WTC11 (cell line): ENCODE measurements at regions not wholly inside any gene's neighbourhood (a gene's known extent, or its start where the extent isn't known, plus 50 kb on each side); places are given as distances from the start of the nearest gene placed in this dataset.
A peak's percentile ranks its signal among the peaks of the same experiment; 100 is the strongest.

ENCODE experiments used
- ATAC-seq: fragments of 200-7000 bp; cut with Tn5 transposase; 2 replicates; pipeline ENCODE4 v1.10.0; 2021; ENCODE audit warnings: mild to moderate bottlenecking, moderate library complexity
- CTCF ChIA-PET: fragments of 300-600 bp; sonication (Branson Sonifier 250); formaldehyde crosslinking; loops from one replicate; lab custom pipeline; 2021; ENCODE audit warnings: antibody characterized with exemption; lab: Charles Lee
- POLR2A ChIA-PET: fragments of 350-600 bp; sonication (Branson Sonifier 250); formaldehyde crosslinking; loops from one replicate; lab custom pipeline; 2021; ENCODE audit warnings: antibody characterized with exemption; lab: Charles Lee
- DNase-seq: peaks from one replicate; pipeline ENCODE4 v3.0.0; 2021; ENCODE audit warnings: low spot score
- H3K27ac Mint-ChIP-seq: 2 replicates; pipeline ENCODE4 v1.8.0; 2021; ENCODE audit warnings: mixed read lengths
- H3K27me3 Mint-ChIP-seq: 2 replicates; pipeline ENCODE4 v1.8.0; 2021; ENCODE audit warnings: low read depth, mild to moderate bottlenecking, moderate library complexity, mixed read lengths
- H3K36me3 Mint-ChIP-seq: 2 replicates; pipeline ENCODE4 v1.8.0; 2021; ENCODE audit warnings: mixed read lengths
- H3K4me1 Mint-ChIP-seq: 2 replicates; pipeline ENCODE4 v1.8.0; 2022; ENCODE audit warnings: mixed read lengths
- H3K4me3 Mint-ChIP-seq: 2 replicates; pipeline ENCODE4 v1.8.0; 2021; ENCODE audit warnings: mild to moderate bottlenecking, moderate library complexity, mixed read lengths
- H3K9me3 Mint-ChIP-seq: 2 replicates; pipeline ENCODE4 v1.8.0; 2021; ENCODE audit warnings: mixed read lengths
- ATF1 ChIP-seq: sonication (generic); formaldehyde crosslinking; IDR thresholded peaks from 2 replicates; pipeline ENCODE4 v1.8.1; 2023; ENCODE audit warnings: mild to moderate bottlenecking, moderate library complexity, missing genetic modification reagents
- CREM ChIP-seq: sonication (generic); formaldehyde crosslinking; IDR thresholded peaks from 2 replicates; pipeline ENCODE4 v1.8.1; 2022; ENCODE audit warnings: mild to moderate bottlenecking, missing genetic modification reagents, moderate library complexity
- E2F1 ChIP-seq: sonication (generic); formaldehyde crosslinking; IDR thresholded peaks from 2 replicates; pipeline ENCODE4 v1.8.0; 2022; ENCODE audit warnings: mild to moderate bottlenecking, missing genetic modification reagents
- ELF4 ChIP-seq: sonication (generic); formaldehyde crosslinking; IDR thresholded peaks from 2 replicates; pipeline ENCODE4 v1.8.1; 2022; ENCODE audit warnings: low read depth, mild to moderate bottlenecking, moderate library complexity, missing genetic modification reagents
- FOXJ3 ChIP-seq: sonication (generic); formaldehyde crosslinking; IDR thresholded peaks from 2 replicates; pipeline ENCODE4 v1.9.0; 2021; ENCODE audit warnings: missing genetic modification reagents, mild to moderate bottlenecking, borderline replicate concordance
- GABPB1 ChIP-seq: sonication (generic); formaldehyde crosslinking; IDR thresholded peaks from 2 replicates; pipeline ENCODE4 v1.8.1; 2023; ENCODE audit warnings: mild to moderate bottlenecking, missing genetic modification reagents
- GRHL2 ChIP-seq: fragments of 250-450 bp; sonication (Bioruptor Pico); IDR thresholded peaks from 2 replicates; pipeline ENCODE4 v1.8.0; 2022; ENCODE audit warnings: mild to moderate bottlenecking, moderate library complexity; ENCODE audit not compliant: insufficient replicate concordance, severe bottlenecking
- GTF2I ChIP-seq: fragments of 250-450 bp; sonication (Bioruptor Pico); conservative IDR thresholded peaks from 2 replicates; pipeline ENCODE4 v1.4.0; 2021; ENCODE audit warnings: mild to moderate bottlenecking
- IRF1 ChIP-seq: sonication (generic); formaldehyde crosslinking; IDR thresholded peaks from 2 replicates; pipeline ENCODE4 v1.8.0; 2023; ENCODE audit warnings: missing genetic modification reagents
- JUN ChIP-seq: sonication (generic); formaldehyde crosslinking; IDR thresholded peaks from 2 replicates; pipeline ENCODE4 v1.8.0; 2023; ENCODE audit warnings: mild to moderate bottlenecking, missing genetic modification reagents
- MLX ChIP-seq: sonication (generic); formaldehyde crosslinking; IDR thresholded peaks from 2 replicates; pipeline ENCODE4 v1.8.1; 2023; ENCODE audit warnings: mild to moderate bottlenecking, missing genetic modification reagents, moderate library complexity
- MXD4 ChIP-seq: fragments of 250-450 bp; sonication (Bioruptor Pico); IDR thresholded peaks from 2 replicates; pipeline ENCODE4 v1.8.0; 2021; ENCODE audit warnings: mild to moderate bottlenecking, moderate library complexity, borderline replicate concordance
- NR1H2 ChIP-seq: sonication (generic); formaldehyde crosslinking; IDR thresholded peaks from 2 replicates; pipeline ENCODE4 v1.9.0; 2021; ENCODE audit warnings: mild to moderate bottlenecking, moderate library complexity, missing genetic modification reagents
- OVOL2 ChIP-seq: fragments of 250-450 bp; sonication (Bioruptor Pico); IDR thresholded peaks from 2 replicates; pipeline ENCODE4 v1.9.0; 2021; ENCODE audit warnings: mild to moderate bottlenecking, borderline replicate concordance
- RELA ChIP-seq: sonication (generic); formaldehyde crosslinking; IDR thresholded peaks from 2 replicates; pipeline ENCODE4 v1.8.1; 2022; ENCODE audit warnings: missing genetic modification reagents, mild to moderate bottlenecking, borderline replicate concordance
- RORB ChIP-seq: fragments of 250-450 bp; sonication (Bioruptor Pico); IDR thresholded peaks from 2 replicates; pipeline ENCODE4 v1.9.0; 2021; ENCODE audit warnings: mild to moderate bottlenecking
- SMAD3 ChIP-seq: sonication (generic); formaldehyde crosslinking; IDR thresholded peaks from 2 replicates; pipeline ENCODE4 v1.8.0; 2022; ENCODE audit warnings: missing genetic modification reagents, mild to moderate bottlenecking, borderline replicate concordance
- TEAD1 ChIP-seq: sonication (generic); formaldehyde crosslinking; IDR thresholded peaks from 2 replicates; pipeline ENCODE4 v1.8.0; 2022; ENCODE audit warnings: mild to moderate bottlenecking, missing genetic modification reagents
- ZBTB21 ChIP-seq: sonication (generic); formaldehyde crosslinking; IDR thresholded peaks from 2 replicates; pipeline ENCODE4 v1.8.1; 2023; ENCODE audit warnings: mild to moderate bottlenecking, missing genetic modification reagents, borderline replicate concordance
- ZMAT4 ChIP-seq: fragments of 250-450 bp; sonication (Bioruptor Pico); IDR thresholded peaks from 2 replicates; pipeline ENCODE4 v1.9.0; 2021; ENCODE audit warnings: mild to moderate bottlenecking
- ZNF263 ChIP-seq: sonication (generic); formaldehyde crosslinking; IDR thresholded peaks from 2 replicates; pipeline ENCODE4 v1.8.1; 2022; ENCODE audit warnings: low read depth, mild to moderate bottlenecking, moderate library complexity, missing genetic modification reagents
- ZNF281 ChIP-seq: sonication (generic); formaldehyde crosslinking; IDR thresholded peaks from 2 replicates; pipeline ENCODE4 v1.8.0; 2023; ENCODE audit warnings: mild to moderate bottlenecking, missing genetic modification reagents
- ZNF671 ChIP-seq: fragments of 250-450 bp; sonication (Bioruptor Pico); IDR thresholded peaks from 2 replicates; pipeline ENCODE4 v1.8.0; 2021; ENCODE audit warnings: mild to moderate bottlenecking
- ZSCAN18 ChIP-seq: fragments of 250-450 bp; sonication (Bioruptor Pico); IDR thresholded peaks from 2 replicates; pipeline ENCODE4 v2.1.2; 2022; ENCODE audit warnings: mild to moderate bottlenecking, moderate library complexity

- TF ChIP-seq OVOL2 (CRISPR knock-in tag) (no peak), ZBTB21 (CRISPR knock-in tag) (no peak)
These were observed 212.1 kb downstream of the KCNRG start (continued) for GRCh38 chr13:50227361-50227760.

GRCh38 chr13:50228527-50228926 is 213.3 kb downstream of the KCNRG start:
- peaks cover 30% of the 10 kb centered on the region for H3K4me1 Mint-ChIP-seq
- H3K4me3 Mint-ChIP-seq, result no peak overlapping the region
- peak; percentile 61 for ATAC-seq
- TF ChIP-seq IRF1 (CRISPR knock-in tag) (no peak), JUN (CRISPR knock-in tag) (no peak), ZSCAN18 (no peak), ZNF263 (no peak), NR1H2 (CRISPR knock-in tag) (no peak), ATF1 (no peak), ZBTB21 (CRISPR knock-in tag) (no peak), MXD4 (no peak), ZMAT4 (CRISPR knock-in tag) (no peak)
- 0 out of 2 replicates have a peak overlapping the region, but pooled peaks have one; percentile 19 for H3K27ac Mint-ChIP-seq
- H3K27me3 Mint-ChIP-seq, result no peaks in the 10 kb centered on the region
- no peak for DNase-seq
- CTCF ChIA-PET, result no interaction called here
- H3K36me3 Mint-ChIP-seq, result peaks cover 10% of the 10 kb centered on the region
- POLR2A ChIA-PET, result no interaction called here
- H3K9me3 Mint-ChIP-seq, result peaks cover 10% of the 10 kb centered on the region

GRCh38 chr13:50229960-50230661 is 214.9 kb downstream of the KCNRG start:
- no peak for TF ChIP-seq SMAD3 (CRISPR knock-in tag)
- no peak for TF ChIP-seq ZNF671 (CRISPR knock-in tag)
- TF ChIP-seq, all 79 proteins: peak for 0
- Mint-ChIP-seq H3K27me3 (no peaks in the 10 kb centered on the region), H3K4me1 (peaks cover 30% of the 10 kb centered on the region), H3K4me3 (no peak overlapping the region), H3K9me3 (peaks cover 10% of the 10 kb centered on the region), H3K27ac (no peak overlapping the region), H3K36me3 (peaks cover 10% of the 10 kb centered on the region)
- ChIA-PET POLR2A (no interaction called here), CTCF (no interaction called here)
- DNase-seq (no peak), ATAC-seq (no peak)

GRCh38 chr13:50230662-50230978 is 215.4 kb downstream of the KCNRG start:
- ATAC-seq, result no peak
- POLR2A ChIA-PET, result no interaction called here
- Mint-ChIP-seq H3K36me3 (peaks cover 10% of the 10 kb centered on the region), H3K27ac (no peak overlapping the region), H3K27me3 (no peaks in the 10 kb centered on the region), H3K9me3 (peaks cover 10% of the 10 kb centered on the region), H3K4me1 (peaks cover 35% of the 10 kb centered on the region), H3K4me3 (no peak overlapping the region)
- CTCF ChIA-PET, result no interaction called here
- DNase-seq, result no peak
- TF ChIP-seq GRHL2 (CRISPR knock-in tag) (no peak), GTF2I (no peak), E2F1 (CRISPR knock-in tag) (no peak), RORB (CRISPR knock-in tag) (no peak), FOXJ3 (CRISPR knock-in tag) (no peak), ELF4 (CRISPR knock-in tag) (no peak), TEAD1 (CRISPR knock-in tag) (no peak), ZNF281 (CRISPR knock-in tag) (no peak), CREM (no peak), RELA (CRISPR knock-in tag) (no peak), GABPB1 (no peak), MLX (no peak), JUN (CRISPR knock-in tag) (no peak), NR1H2 (CRISPR knock-in tag) (no peak)
